HFFc6 (cell line): ENCODE measurements at regions not wholly inside any gene's neighbourhood (a gene's known extent, or its start where the extent isn't known, plus 50 kb on each side); places are given as distances from the start of the nearest gene placed in this dataset.

ENCODE experiments used
- DNase-seq: peaks from one replicate; pipeline ENCODE4 v3.0.0-alpha.2; 2018
- H3K27ac Mint-ChIP-seq: 2 replicates; pipeline ENCODE4 v1.8.0; 2020; ENCODE audit warnings: mild to moderate bottlenecking, mixed read lengths
- H3K27me3 Mint-ChIP-seq: 2 replicates; pipeline ENCODE4 v1.8.0; 2021; ENCODE audit warnings: mild to moderate bottlenecking, moderate library complexity, mixed read lengths; ENCODE audit not compliant: insufficient read depth
- H3K36me3 Mint-ChIP-seq: 2 replicates; pipeline ENCODE4 v1.8.0; 2021; ENCODE audit warnings: low read depth, mixed read lengths
- H3K4me1 Mint-ChIP-seq: 2 replicates; pipeline ENCODE4 v1.8.0; 2020; ENCODE audit warnings: low read depth, mixed read lengths
- H3K4me3 Mint-ChIP-seq: 2 replicates; pipeline ENCODE4 v1.8.0; 2020; ENCODE audit warnings: mild to moderate bottlenecking, moderate library complexity, mixed read lengths
- H3K9me3 Mint-ChIP-seq: 2 replicates; pipeline ENCODE4 v1.8.0; 2020; ENCODE audit warnings: mild to moderate bottlenecking, mixed read lengths
- CTCF ChIP-seq: fragments of 200-600 bp; sonication (generic); IDR thresholded peaks from 2 replicates; pipeline ENCODE4 v1.5.0; 2021; ENCODE audit warnings: antibody characterized with exemption, mild to moderate bottlenecking

- TF ChIP-seq CTCF, result no peak
- no peak for DNase-seq
- Mint-ChIP-seq H3K9me3 (peaks cover 23% of the 10 kb centered on the region), H3K27me3 (no peaks in the 10 kb centered on the region), H3K36me3 (no peaks in the 10 kb centered on the region), H3K27ac (no peak overlapping the region), H3K4me1 (no peaks in the 10 kb centered on the region), H3K4me3 (no peak overlapping the region)
Measured at GRCh38 chr4:165588534-165589315, 209.9 kb downstream of the CPE start.

GRCh38 chr4:165592386-165592785 lies 213.6 kb downstream of the CPE start:
- Mint-ChIP-seq H3K9me3 (peaks cover 23% of the 10 kb centered on the region), H3K36me3 (no peaks in the 10 kb centered on the region), H3K4me3 (no peak overlapping the region), H3K4me1 (no peaks in the 10 kb centered on the region), H3K27me3 (no peaks in the 10 kb centered on the region), H3K27ac (no peak overlapping the region)
- DNase-seq, result no peak
- TF ChIP-seq CTCF, result no peak

- H3K9me3 Mint-ChIP-seq, result peaks cover 5% of the 10 kb centered on the region; the same call in 1 of the 2 replicates
- TF ChIP-seq CTCF, result no peak
- H3K27me3 Mint-ChIP-seq, result no peaks in the 10 kb centered on the region
- no peak overlapping the region for H3K27ac Mint-ChIP-seq
- no peaks in the 10 kb centered on the region for H3K4me1 Mint-ChIP-seq
- no peak overlapping the region for H3K4me3 Mint-ChIP-seq
- no peaks in the 10 kb centered on the region for H3K36me3 Mint-ChIP-seq
- no peak for DNase-seq
Measured at GRCh38 chr4:165597581-165598480, 219.0 kb downstream of the CPE start.

GRCh38 chr4:165600959-165601683 lies 222.3 kb downstream of the CPE start:
- H3K4me1 Mint-ChIP-seq, result no peaks in the 10 kb centered on the region
- no peak for TF ChIP-seq CTCF

GRCh38 chr4:165602621-165603020 lies 223.8 kb downstream of the CPE start:
- H3K9me3 Mint-ChIP-seq, result peaks cover 5% of the 10 kb centered on the region

More at GRCh38 chr4:165600959-165601683, 222.3 kb downstream of the CPE start:
- no peak overlapping the region for H3K4me3 Mint-ChIP-seq
- H3K27me3 Mint-ChIP-seq, result peaks cover 4% of the 10 kb centered on the region; the same call in 1 of the 2 replicates
- no peak overlapping the region for H3K27ac Mint-ChIP-seq
- no peak for DNase-seq
- no peaks in the 10 kb centered on the region; the same call in 1 of the 2 replicates for H3K9me3 Mint-ChIP-seq
- H3K36me3 Mint-ChIP-seq, result no peaks in the 10 kb centered on the region

More at GRCh38 chr4:165602621-165603020, 223.8 kb downstream of the CPE start:
- H3K36me3 Mint-ChIP-seq, result no peaks in the 10 kb centered on the region
- no peak overlapping the region for H3K4me3 Mint-ChIP-seq
- no peak for TF ChIP-seq CTCF
- no peak overlapping the region for H3K27ac Mint-ChIP-seq
- no peak for DNase-seq
- H3K4me1 Mint-ChIP-seq, result no peaks in the 10 kb centered on the region
- H3K27me3 Mint-ChIP-seq, result peaks cover 4% of the 10 kb centered on the region; the same call in 1 of the 2 replicates
